GM23338 (cell line): ENCODE measurements at regions not wholly inside any gene's neighbourhood (a gene's known extent, or its start where the extent isn't known, plus 50 kb on each side); places are given as distances from the start of the nearest gene placed in this dataset.

Source experiments
- CREB1 ChIP-seq: fragments of 250-450 bp; sonication (Bioruptor Pico); IDR thresholded peaks from 2 replicates; pipeline ENCODE4 v1.5.0; 2020; ENCODE audit warnings: low read depth, mild to moderate bottlenecking, moderate library complexity
- EZH2 ChIP-seq: fragments of 200-600 bp; sonication (generic); IDR thresholded peaks from one replicate; pipeline ENCODE4 v1.8.0; 2017; ENCODE audit warnings: antibody characterized with exemption, mild to moderate bottlenecking, low read depth; ENCODE audit not compliant: unreplicated experiment
- EZH2phosphoT487 ChIP-seq: fragments of 200-600 bp; sonication (generic); IDR thresholded peaks from one replicate; pipeline ENCODE4 v1.8.1; 2018; ENCODE audit warnings: antibody characterized with exemption; ENCODE audit not compliant: unreplicated experiment
- JUNB ChIP-seq: IDR thresholded peaks from one replicate; pipeline ENCODE4 v1.6.1; 2016; ENCODE audit warnings: antibody characterized with exemption; ENCODE audit not compliant: unreplicated experiment
- NANOG ChIP-seq: IDR thresholded peaks from 2 replicates; pipeline ENCODE4 v1.6.1; 2016; ENCODE audit warnings: antibody characterized with exemption, borderline replicate concordance
- POLR2AphosphoS5 ChIP-seq: IDR thresholded peaks from 2 replicates; pipeline ENCODE4 v1.6.1; 2016; ENCODE audit warnings: antibody characterized with exemption, low read depth
- STAT1 ChIP-seq: IDR thresholded peaks from one replicate; pipeline ENCODE4 v1.6.1; 2016; ENCODE audit warnings: antibody characterized with exemption; ENCODE audit not compliant: unreplicated experiment
- ZNF114 ChIP-seq: fragments of 250-450 bp; sonication (Bioruptor Pico); IDR thresholded peaks from 2 replicates; pipeline ENCODE4 v1.5.0; 2020; ENCODE audit warnings: mild to moderate bottlenecking, moderate library complexity
- ZNF331 ChIP-seq: fragments of 250-450 bp; sonication (Bioruptor Pico); IDR thresholded peaks from 2 replicates; pipeline ENCODE4 v1.5.0; 2020; ENCODE audit warnings: low read depth, mild to moderate bottlenecking, moderate library complexity
- TF ChIP-seq, protein P1 (sequence below): fragments of 250-450 bp; sonication (Bioruptor Pico); IDR thresholded peaks from 2 replicates; pipeline ENCODE4 v1.5.0; 2020; ENCODE audit warnings: mild to moderate bottlenecking, moderate library complexity
- TF ChIP-seq, protein P2 (sequence below), 2 experiments: fragments of 200-600 bp in 1 of 2; sonication (generic) in 1 of 2; conservative IDR thresholded peaks; 2 replicates each; pipeline versions ENCODE4 v1.5.1 to v1.6.1; 2016 to 2017; ENCODE audit warnings: antibody characterized with exemption in 2 of 2, low read depth in 2 of 2, mild to moderate bottlenecking in 2 of 2, moderate library complexity in 1 of 2
- TF ChIP-seq, protein P3 (sequence below): IDR thresholded peaks from one replicate; pipeline ENCODE4 v1.6.1; 2018; ENCODE audit warnings: antibody characterized with exemption; ENCODE audit not compliant: unreplicated experiment

DNA sequence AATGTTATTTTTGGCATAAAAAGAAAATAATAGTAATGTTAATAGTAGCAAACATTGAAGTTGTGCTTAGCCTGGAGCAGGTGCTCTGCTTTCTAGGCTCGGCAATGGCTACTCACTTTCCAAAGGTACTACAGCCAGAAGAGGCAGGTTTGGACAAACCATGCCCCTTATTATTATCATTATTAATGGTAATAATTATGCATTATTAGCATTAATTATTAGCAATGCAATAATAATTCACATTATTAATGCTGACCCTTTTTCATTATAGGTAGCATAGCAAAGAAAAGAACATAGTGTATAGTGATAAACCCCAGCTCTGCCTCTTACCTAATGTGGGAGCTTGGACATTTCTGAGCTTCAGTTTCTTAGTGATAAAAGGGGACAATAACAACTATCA is 171.4 kb downstream of the EDEM1 start (continued):
- TF ChIP-seq, protein P1, sequence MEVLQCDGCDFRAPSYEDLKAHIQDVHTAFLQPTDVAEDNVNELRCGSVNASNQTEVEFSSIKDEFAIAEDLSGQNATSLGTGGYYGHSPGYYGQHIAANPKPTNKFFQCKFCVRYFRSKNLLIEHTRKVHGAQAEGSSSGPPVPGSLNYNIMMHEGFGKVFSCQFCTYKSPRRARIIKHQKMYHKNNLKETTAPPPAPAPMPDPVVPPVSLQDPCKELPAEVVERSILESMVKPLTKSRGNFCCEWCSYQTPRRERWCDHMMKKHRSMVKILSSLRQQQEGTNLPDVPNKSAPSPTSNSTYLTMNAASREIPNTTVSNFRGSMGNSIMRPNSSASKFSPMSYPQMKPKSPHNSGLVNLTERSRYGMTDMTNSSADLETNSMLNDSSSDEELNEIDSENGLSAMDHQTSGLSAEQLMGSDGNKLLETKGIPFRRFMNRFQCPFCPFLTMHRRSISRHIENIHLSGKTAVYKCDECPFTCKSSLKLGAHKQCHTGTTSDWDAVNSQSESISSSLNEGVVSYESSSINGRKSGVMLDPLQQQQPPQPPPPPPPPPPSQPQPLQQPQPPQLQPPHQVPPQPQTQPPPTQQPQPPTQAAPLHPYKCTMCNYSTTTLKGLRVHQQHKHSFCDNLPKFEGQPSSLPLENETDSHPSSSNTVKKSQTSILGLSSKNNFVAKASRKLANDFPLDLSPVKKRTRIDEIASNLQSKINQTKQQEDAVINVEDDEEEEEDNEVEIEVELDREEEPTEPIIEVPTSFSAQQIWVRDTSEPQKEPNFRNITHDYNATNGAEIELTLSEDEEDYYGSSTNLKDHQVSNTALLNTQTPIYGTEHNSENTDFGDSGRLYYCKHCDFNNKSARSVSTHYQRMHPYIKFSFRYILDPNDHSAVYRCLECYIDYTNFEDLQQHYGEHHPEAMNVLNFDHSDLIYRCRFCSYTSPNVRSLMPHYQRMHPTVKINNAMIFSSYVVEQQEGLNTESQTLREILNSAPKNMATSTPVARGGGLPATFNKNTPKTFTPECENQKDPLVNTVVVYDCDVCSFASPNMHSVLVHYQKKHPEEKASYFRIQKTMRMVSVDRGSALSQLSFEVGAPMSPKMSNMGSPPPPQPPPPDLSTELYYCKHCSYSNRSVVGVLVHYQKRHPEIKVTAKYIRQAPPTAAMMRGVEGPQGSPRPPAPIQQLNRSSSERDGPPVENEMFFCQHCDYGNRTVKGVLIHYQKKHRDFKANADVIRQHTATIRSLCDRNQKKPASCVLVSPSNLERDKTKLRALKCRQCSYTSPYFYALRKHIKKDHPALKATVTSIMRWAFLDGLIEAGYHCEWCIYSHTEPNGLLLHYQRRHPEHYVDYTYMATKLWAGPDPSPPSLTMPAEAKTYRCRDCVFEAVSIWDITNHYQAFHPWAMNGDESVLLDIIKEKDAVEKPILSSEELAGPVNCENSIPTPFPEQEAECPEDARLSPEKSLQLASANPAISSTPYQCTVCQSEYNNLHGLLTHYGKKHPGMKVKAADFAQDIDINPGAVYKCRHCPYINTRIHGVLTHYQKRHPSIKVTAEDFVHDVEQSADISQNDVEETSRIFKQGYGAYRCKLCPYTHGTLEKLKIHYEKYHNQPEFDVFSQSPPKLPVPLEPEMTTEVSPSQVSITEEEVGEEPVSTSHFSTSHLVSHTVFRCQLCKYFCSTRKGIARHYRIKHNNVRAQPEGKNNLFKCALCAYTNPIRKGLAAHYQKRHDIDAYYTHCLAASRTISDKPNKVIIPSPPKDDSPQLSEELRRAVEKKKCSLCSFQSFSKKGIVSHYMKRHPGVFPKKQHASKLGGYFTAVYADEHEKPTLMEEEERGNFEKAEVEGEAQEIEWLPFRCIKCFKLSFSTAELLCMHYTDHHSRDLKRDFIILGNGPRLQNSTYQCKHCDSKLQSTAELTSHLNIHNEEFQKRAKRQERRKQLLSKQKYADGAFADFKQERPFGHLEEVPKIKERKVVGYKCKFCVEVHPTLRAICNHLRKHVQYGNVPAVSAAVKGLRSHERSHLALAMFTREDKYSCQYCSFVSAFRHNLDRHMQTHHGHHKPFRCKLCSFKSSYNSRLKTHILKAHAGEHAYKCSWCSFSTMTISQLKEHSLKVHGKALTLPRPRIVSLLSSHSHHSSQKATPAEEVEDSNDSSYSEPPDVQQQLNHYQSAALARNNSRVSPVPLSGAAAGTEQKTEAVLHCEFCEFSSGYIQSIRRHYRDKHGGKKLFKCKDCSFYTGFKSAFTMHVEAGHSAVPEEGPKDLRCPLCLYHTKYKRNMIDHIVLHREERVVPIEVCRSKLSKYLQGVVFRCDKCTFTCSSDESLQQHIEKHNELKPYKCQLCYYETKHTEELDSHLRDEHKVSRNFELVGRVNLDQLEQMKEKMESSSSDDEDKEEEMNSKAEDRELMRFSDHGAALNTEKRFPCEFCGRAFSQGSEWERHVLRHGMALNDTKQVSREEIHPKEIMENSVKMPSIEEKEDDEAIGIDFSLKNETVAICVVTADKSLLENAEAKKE, result no peak
- TF ChIP-seq CREB1, result no peak
- TF ChIP-seq POLR2AphosphoS5, result no peak
- TF ChIP-seq ZNF114 (CRISPR knock-in tag), result no peak
- TF ChIP-seq JUNB, result no peak
- TF ChIP-seq STAT1, result no peak
- TF ChIP-seq, protein P2, sequence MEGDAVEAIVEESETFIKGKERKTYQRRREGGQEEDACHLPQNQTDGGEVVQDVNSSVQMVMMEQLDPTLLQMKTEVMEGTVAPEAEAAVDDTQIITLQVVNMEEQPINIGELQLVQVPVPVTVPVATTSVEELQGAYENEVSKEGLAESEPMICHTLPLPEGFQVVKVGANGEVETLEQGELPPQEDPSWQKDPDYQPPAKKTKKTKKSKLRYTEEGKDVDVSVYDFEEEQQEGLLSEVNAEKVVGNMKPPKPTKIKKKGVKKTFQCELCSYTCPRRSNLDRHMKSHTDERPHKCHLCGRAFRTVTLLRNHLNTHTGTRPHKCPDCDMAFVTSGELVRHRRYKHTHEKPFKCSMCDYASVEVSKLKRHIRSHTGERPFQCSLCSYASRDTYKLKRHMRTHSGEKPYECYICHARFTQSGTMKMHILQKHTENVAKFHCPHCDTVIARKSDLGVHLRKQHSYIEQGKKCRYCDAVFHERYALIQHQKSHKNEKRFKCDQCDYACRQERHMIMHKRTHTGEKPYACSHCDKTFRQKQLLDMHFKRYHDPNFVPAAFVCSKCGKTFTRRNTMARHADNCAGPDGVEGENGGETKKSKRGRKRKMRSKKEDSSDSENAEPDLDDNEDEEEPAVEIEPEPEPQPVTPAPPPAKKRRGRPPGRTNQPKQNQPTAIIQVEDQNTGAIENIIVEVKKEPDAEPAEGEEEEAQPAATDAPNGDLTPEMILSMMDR (conservative IDR thresholded peaks at IDR 0.05; ENCODE audit: low read depth in 2 of 2), result no peak
- TF ChIP-seq NANOG, result no peak
- TF ChIP-seq ZNF331 (CRISPR knock-in tag), result no peak
- TF ChIP-seq EZH2phosphoT487, result no peak
- TF ChIP-seq, protein P3, sequence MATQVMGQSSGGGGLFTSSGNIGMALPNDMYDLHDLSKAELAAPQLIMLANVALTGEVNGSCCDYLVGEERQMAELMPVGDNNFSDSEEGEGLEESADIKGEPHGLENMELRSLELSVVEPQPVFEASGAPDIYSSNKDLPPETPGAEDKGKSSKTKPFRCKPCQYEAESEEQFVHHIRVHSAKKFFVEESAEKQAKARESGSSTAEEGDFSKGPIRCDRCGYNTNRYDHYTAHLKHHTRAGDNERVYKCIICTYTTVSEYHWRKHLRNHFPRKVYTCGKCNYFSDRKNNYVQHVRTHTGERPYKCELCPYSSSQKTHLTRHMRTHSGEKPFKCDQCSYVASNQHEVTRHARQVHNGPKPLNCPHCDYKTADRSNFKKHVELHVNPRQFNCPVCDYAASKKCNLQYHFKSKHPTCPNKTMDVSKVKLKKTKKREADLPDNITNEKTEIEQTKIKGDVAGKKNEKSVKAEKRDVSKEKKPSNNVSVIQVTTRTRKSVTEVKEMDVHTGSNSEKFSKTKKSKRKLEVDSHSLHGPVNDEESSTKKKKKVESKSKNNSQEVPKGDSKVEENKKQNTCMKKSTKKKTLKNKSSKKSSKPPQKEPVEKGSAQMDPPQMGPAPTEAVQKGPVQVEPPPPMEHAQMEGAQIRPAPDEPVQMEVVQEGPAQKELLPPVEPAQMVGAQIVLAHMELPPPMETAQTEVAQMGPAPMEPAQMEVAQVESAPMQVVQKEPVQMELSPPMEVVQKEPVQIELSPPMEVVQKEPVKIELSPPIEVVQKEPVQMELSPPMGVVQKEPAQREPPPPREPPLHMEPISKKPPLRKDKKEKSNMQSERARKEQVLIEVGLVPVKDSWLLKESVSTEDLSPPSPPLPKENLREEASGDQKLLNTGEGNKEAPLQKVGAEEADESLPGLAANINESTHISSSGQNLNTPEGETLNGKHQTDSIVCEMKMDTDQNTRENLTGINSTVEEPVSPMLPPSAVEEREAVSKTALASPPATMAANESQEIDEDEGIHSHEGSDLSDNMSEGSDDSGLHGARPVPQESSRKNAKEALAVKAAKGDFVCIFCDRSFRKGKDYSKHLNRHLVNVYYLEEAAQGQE, result no peak
- TF ChIP-seq EZH2, result no peak
